ENCODE measurements at regions not wholly inside any gene's neighbourhood (a gene's known extent, or its start where the extent isn't known, plus 50 kb on each side); places are given as distances from the start of the nearest gene placed in this dataset.

GRCh38 chr17:70317421-70317820, 148.1 kb downstream of the KCNJ2 start:
- TF ChIP-seq POLR2AphosphoS5 (IDR thresholded peaks at IDR 0.05) (no peak), POLR2A (IDR thresholded peaks at IDR 0.05) (no peak)
- TF ChIP-seq, protein P1, sequence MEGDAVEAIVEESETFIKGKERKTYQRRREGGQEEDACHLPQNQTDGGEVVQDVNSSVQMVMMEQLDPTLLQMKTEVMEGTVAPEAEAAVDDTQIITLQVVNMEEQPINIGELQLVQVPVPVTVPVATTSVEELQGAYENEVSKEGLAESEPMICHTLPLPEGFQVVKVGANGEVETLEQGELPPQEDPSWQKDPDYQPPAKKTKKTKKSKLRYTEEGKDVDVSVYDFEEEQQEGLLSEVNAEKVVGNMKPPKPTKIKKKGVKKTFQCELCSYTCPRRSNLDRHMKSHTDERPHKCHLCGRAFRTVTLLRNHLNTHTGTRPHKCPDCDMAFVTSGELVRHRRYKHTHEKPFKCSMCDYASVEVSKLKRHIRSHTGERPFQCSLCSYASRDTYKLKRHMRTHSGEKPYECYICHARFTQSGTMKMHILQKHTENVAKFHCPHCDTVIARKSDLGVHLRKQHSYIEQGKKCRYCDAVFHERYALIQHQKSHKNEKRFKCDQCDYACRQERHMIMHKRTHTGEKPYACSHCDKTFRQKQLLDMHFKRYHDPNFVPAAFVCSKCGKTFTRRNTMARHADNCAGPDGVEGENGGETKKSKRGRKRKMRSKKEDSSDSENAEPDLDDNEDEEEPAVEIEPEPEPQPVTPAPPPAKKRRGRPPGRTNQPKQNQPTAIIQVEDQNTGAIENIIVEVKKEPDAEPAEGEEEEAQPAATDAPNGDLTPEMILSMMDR (IDR thresholded peaks at IDR 0.05), result no peak
